Small intestine (tissue), 7 donors: ENCODE measurements at regions not wholly inside any gene's neighbourhood (a gene's known extent, or its start where the extent isn't known, plus 50 kb on each side); places are given as distances from the start of the nearest gene placed in this dataset.

ENCODE experiments used
- DNase-seq, 2 donors: peaks; one replicate each; pipeline versions ENCODE4 v3.0.0 to v3.0.0-alpha.2; 2013
- FAIRE-seq: peaks from 2 replicates; lab custom pipeline; 2012; peaks lifted over from hg19 to GRCh38; lab: Jason Lieb, UNC
- H3K27ac ChIP-seq, 3 donors: one replicate each; pipeline ENCODE4 v1.5.1; 2013; ENCODE audit warnings: low read length in 2 of 3, mild to moderate bottlenecking in 2 of 3, control low read depth in 1 of 3, inconsistent platforms in 1 of 3, low read depth in 1 of 3, moderate library complexity in 1 of 3
- H3K27me3 ChIP-seq, 3 donors: one replicate each; pipeline ENCODE4 v1.6.1; 2013; ENCODE audit warnings: low read length in 3 of 3, inconsistent platforms in 1 of 3; ENCODE audit not compliant: control insufficient read depth in 3 of 3, insufficient read depth in 3 of 3
- H3K36me3 ChIP-seq, 3 donors: one replicate each; pipeline ENCODE4 v1.6.1; 2013; ENCODE audit warnings: low read length in 3 of 3, inconsistent platforms in 1 of 3, low read depth in 1 of 3, mild to moderate bottlenecking in 1 of 3, moderate library complexity in 1 of 3; ENCODE audit not compliant: control insufficient read depth in 3 of 3, insufficient read depth in 2 of 3
- H3K4me1 ChIP-seq, 3 donors: one replicate each; pipeline ENCODE4 v1.6.1; 2013; ENCODE audit warnings: low read length in 2 of 3, inconsistent platforms in 1 of 3, low read depth in 1 of 3, mild to moderate bottlenecking in 1 of 3, moderate library complexity in 1 of 3; ENCODE audit not compliant: control insufficient read depth in 3 of 3, insufficient read depth in 2 of 3
- H3K4me3 ChIP-seq, 3 donors: one replicate each; pipeline ENCODE4 v1.5.1; 2013; ENCODE audit warnings: low read length in 3 of 3, control low read depth in 1 of 3, inconsistent platforms in 1 of 3, low read depth in 1 of 3, mild to moderate bottlenecking in 1 of 3, moderate library complexity in 1 of 3
- H3K9me3 ChIP-seq, 2 donors: one replicate each; pipeline ENCODE4 v1.6.1; 2013; ENCODE audit warnings: low read depth in 1 of 2, low read length in 1 of 2; ENCODE audit not compliant: control insufficient read depth in 2 of 2, insufficient read depth in 1 of 2
- WGBS, 3 donors: extraction: QIAGEN DNeasy Blood & Tissue Kit; methylation state at CpG; one replicate each; pipeline ENCODE4 v1.1.7; 2013; 5-methylcytosine and 5-hydroxymethylcytosine counted together
- donor health status: healthy with polysubstance abuse.
- donor health status: control.
- donor health status: control.
- donor health status: Bipolar disorder and iron deficiency.
- donor health status: healthy.

GRCh38 chr1:234756066-234756774, 146.2 kb upstream of the IRF2BP2 start:
- no peaks in the 10 kb centered on the region for H3K9me3 ChIP-seq
- no peak overlapping the region for H3K4me3 ChIP-seq
- DNase-seq (no peak), FAIRE-seq (no peak)
- H3K27ac ChIP-seq: no peak overlapping the region
- H3K36me3 ChIP-seq: no peaks in the 10 kb centered on the region
- H3K27me3 ChIP-seq: no peaks in the 10 kb centered on the region
- H3K4me1 ChIP-seq: peaks cover 3 to 5% (median 3%) of the 10 kb centered on the region in 3 donors
- 78 to 85% (median 82%) methylated on average over 13 of the region's 13 CpGs for WGBS, 3 donors

GRCh38 chr1:234755449-234755863, 145.5 kb upstream of the IRF2BP2 start:
- Histone ChIP-seq H3K36me3 (no peaks in the 10 kb centered on the region), H3K9me3 (no peaks in the 10 kb centered on the region), H3K27me3 (no peaks in the 10 kb centered on the region), H3K27ac (peak overlapping the region in 1 of 3 donors; percentile 4), H3K4me1 (peaks cover 3 to 12% (median 5%) of the 10 kb centered on the region in 3 donors), H3K4me3 (no peak overlapping the region)
- FAIRE-seq (no peak), DNase-seq (peak in 1 of 2 donors; percentile 61)
- 30 to 44% (median 36%) methylated on average over 8 of the region's 8 CpGs for WGBS, 3 donors

DNA sequence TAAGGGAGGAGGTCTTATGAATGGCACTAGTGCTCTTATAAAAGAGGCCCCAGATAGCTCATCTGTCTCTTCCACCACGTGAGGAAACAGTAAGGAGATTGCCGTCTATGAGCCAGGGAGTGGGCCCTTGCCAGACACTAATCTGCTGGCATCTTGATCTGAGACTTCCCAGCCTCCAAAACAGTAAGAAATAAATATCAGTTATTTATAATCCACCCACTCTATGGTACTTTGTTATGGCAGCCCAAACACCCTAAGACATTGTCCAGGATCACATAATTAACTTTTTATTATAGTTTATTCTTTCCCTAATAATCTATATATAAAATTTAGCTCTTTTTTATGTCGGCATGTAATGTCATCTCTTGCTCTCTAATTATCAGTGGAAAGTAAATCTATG, 144.0 kb upstream of the IRF2BP2 start:
- Histone ChIP-seq H3K36me3 (no peaks in the 10 kb centered on the region), H3K27ac (no peak overlapping the region), H3K9me3 (no peaks in the 10 kb centered on the region), H3K4me1 (peaks cover 3 to 16% (median 5%) of the 10 kb centered on the region in 3 donors), H3K4me3 (no peak overlapping the region), H3K27me3 (no peaks in the 10 kb centered on the region)
- 81 to 89% (median 82%) methylated on average over 3 of the region's 3 CpGs for WGBS, 3 donors
- DNase-seq (no peak), FAIRE-seq (no peak)

DNA sequence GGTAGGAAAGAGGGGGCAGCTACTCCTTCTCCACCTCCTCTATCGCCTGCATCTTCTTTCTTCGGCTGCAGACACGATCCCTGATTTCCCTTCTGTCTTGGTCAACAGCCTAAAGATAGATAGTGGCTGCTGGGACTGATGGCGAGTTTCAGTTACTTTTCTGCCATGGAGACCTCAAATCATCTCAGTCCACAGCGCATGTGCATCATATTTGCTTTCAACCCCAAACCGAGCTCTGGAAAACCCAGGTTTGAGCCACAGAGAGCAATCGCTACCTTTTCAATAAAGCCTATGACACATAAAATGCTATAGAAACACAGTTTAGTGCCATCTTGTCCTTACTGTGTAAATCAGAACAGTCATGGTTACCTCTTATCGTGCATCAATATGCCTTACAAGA, 142.9 kb upstream of the IRF2BP2 start:
- Histone ChIP-seq H3K4me1 (peaks cover 3 to 16% (median 5%) of the 10 kb centered on the region in 3 donors), H3K36me3 (no peaks in the 10 kb centered on the region), H3K27ac (no peak overlapping the region), H3K4me3 (no peak overlapping the region), H3K27me3 (no peaks in the 10 kb centered on the region), H3K9me3 (no peaks in the 10 kb centered on the region)
- WGBS, 3 donors: 88 to 97% (median 97%) methylated on average over 8 of the region's 8 CpGs
- DNase-seq (no peak), FAIRE-seq (no peak)

- peak overlapping the region in 2 of 3 donors; percentile 25 to 51 for H3K27ac ChIP-seq
- no peaks in the 10 kb centered on the region for H3K9me3 ChIP-seq
- DNase-seq (no peak), FAIRE-seq (no peak)
- H3K4me1 ChIP-seq: peaks cover 3 to 19% (median 5%) of the 10 kb centered on the region in 3 donors
- WGBS, 3 donors: 91 to 92% (median 92%) methylated on average over 7 of the region's 7 CpGs
- no peaks in the 10 kb centered on the region for H3K27me3 ChIP-seq
- no peak overlapping the region for H3K4me3 ChIP-seq
- H3K36me3 ChIP-seq: no peaks in the 10 kb centered on the region
Observed at GRCh38 chr1:234751678-234752077, 141.7 kb upstream of the IRF2BP2 start.

- H3K4me3 ChIP-seq: no peak overlapping the region
- DNase-seq: peak; percentile 51 to 67
- peaks cover 3 to 25% (median 5%) of the 10 kb centered on the region in 3 donors for H3K4me1 ChIP-seq
- WGBS, 3 donors: 23 to 53% (median 34%) methylated on average over 4 of the region's 4 CpGs
- H3K27me3 ChIP-seq: no peaks in the 10 kb centered on the region
- no peaks in the 10 kb centered on the region for H3K9me3 ChIP-seq
- peak overlapping the region in 1 of 3 donors; percentile 51 for H3K27ac ChIP-seq
- no peak for FAIRE-seq
- H3K36me3 ChIP-seq: no peaks in the 10 kb centered on the region
Observed at GRCh38 chr1:234750922-234751627, 141.1 kb upstream of the IRF2BP2 start.

GRCh38 chr1:234748713-234749112, 138.7 kb upstream of the IRF2BP2 start:
- no peaks in the 10 kb centered on the region for H3K36me3 ChIP-seq
- H3K4me1 ChIP-seq: peaks cover 0 to 40% (median 5%) of the 10 kb centered on the region in 3 donors
- DNase-seq (no peak), FAIRE-seq (no peak)
- H3K27ac ChIP-seq: no peak overlapping the region
- no peaks in the 10 kb centered on the region for H3K27me3 ChIP-seq
- no peaks in the 10 kb centered on the region for H3K9me3 ChIP-seq
- H3K4me3 ChIP-seq: no peak overlapping the region
- 96 to 100% (median 96%) methylated on average over 1 of the region's 1 CpG for WGBS, 3 donors

GRCh38 chr1:234748066-234748465, 138.1 kb upstream of the IRF2BP2 start:
- FAIRE-seq (no peak), DNase-seq (no peak)
- peaks cover 0 to 43% (median 5%) of the 10 kb centered on the region in 3 donors for H3K4me1 ChIP-seq
- H3K27ac ChIP-seq: no peak overlapping the region
- no peaks in the 10 kb centered on the region for H3K9me3 ChIP-seq
- H3K27me3 ChIP-seq: no peaks in the 10 kb centered on the region
- H3K36me3 ChIP-seq: no peaks in the 10 kb centered on the region
- WGBS, 3 donors: 92 to 96% (median 95%) methylated on average over 7 of the region's 7 CpGs
- no peak overlapping the region for H3K4me3 ChIP-seq
